Uterus (tissue), 3 donors: ENCODE measurements at regions not wholly inside any gene's neighbourhood (a gene's known extent, or its start where the extent isn't known, plus 50 kb on each side); places are given as distances from the start of the nearest gene placed in this dataset.

Experiments used
- DNase-seq, 2 donors: peaks; one replicate each; pipeline ENCODE4 v3.0.0-alpha.2; 2019 to 2020
- H3K27ac ChIP-seq, 2 donors: fragments of 200-600 bp; sonication (generic); 1 replicate in 1 of 2; 2 replicates in 1 of 2; pipeline ENCODE4 v1.5.1; 2016 to 2018
- H3K27me3 ChIP-seq, 2 donors: fragments of 200-600 bp; sonication (generic); one replicate each; pipeline ENCODE4 v1.5.1; 2018 to 2019; ENCODE audit warnings: control low read depth in 1 of 2
- H3K36me3 ChIP-seq, 2 donors: fragments of 200-600 bp; sonication (generic); one replicate each; pipeline ENCODE4 v1.5.1; 2019; ENCODE audit warnings: control low read depth in 1 of 2
- H3K4me1 ChIP-seq, 2 donors: fragments of 200-600 bp; sonication (generic); one replicate each; pipeline ENCODE4 v1.5.1; 2018 to 2019; ENCODE audit warnings: control low read depth in 1 of 2
- H3K4me3 ChIP-seq, 2 donors: fragments of 200-600 bp; sonication (generic); 1 replicate in 1 of 2; 2 replicates in 1 of 2; pipeline ENCODE4 v1.5.1; 2018 to 2019; ENCODE audit warnings: mild to moderate bottlenecking in 1 of 2
- H3K9me3 ChIP-seq, 2 donors: fragments of 200-600 bp; sonication (generic); one replicate each; pipeline ENCODE4 v1.5.1; 2019; ENCODE audit warnings: control low read depth in 1 of 2
- POLR2A ChIP-seq, 2 donors: fragments of 450-650 bp; IDR thresholded peaks; one replicate each; pipeline ENCODE4 v1.6.1; 2016; ENCODE audit warnings: antibody characterized with exemption in 2 of 2, mild to moderate bottlenecking in 1 of 2, moderate library complexity in 1 of 2
- intact Hi-C: fragments of 100-400 bp; cut with DNase I; formaldehyde crosslinking; loops from one replicate; pipeline ENCODE4 v1.15.1; 2023; ENCODE audit warnings: low total_unique reads
- TF ChIP-seq, protein P1 (sequence below), 4 experiments: fragments of 200-600 bp in 2 of 4; fragments of 450-650 bp in 2 of 4; sonication (generic) in 2 of 4; IDR thresholded peaks; one replicate each; pipeline ENCODE4 v1.5.1; 2016 to 2019; ENCODE audit warnings: antibody characterized with exemption in 4 of 4, mild to moderate bottlenecking in 2 of 4, moderate library complexity in 1 of 4
- donor health status: DM: yes; HTN: yes; CAD: no.

DNA sequence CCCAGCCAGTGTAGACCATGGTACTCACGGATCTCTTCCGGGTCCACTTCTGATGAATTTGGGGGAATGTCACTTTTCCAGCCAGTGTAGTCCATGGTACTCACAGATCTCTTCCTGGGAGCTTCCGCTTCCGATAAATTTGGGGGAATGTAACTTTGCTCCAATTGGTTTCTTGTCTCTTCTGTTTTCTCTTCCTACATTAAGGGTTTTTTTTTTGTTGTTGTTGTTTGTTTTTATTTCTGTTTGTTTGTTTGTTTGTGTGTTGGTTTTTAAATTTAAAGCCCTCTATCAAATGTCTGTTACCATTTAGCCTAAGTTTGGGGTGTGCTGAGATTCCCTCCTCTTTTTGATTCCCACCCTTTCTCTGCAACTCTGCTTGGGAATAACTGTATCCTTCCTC is 475.8 kb upstream of the FZD8 start:
- H3K27ac ChIP-seq, result peak overlapping the region; percentile 33
- peaks cover 0 to 9% of the 10 kb centered on the region in 2 donors for H3K4me1 ChIP-seq

DNA sequence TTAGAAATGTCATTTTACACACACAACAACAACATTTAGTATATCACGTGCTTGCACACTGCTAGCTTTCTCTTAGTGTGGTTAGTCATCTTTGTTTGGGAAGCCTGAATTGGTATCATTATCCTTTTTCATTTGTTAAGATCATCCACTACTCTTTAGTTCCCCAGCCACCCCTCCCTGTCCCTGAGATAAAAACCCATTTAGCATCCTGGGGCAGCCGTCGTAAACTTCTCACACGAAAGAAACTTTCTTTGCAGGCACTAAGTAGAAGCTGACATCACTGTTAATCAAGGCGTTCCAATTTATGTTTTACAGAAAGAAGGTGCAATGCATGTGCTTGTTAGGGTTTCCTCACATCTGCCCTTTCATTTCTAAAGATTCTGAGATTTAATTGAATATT is 475.1 kb upstream of the FZD8 start:
- no peaks in the 10 kb centered on the region for H3K27me3 ChIP-seq
- intact Hi-C loops, result no loop called here
- H3K36me3 ChIP-seq, result no peaks in the 10 kb centered on the region
- TF ChIP-seq, protein P1, sequence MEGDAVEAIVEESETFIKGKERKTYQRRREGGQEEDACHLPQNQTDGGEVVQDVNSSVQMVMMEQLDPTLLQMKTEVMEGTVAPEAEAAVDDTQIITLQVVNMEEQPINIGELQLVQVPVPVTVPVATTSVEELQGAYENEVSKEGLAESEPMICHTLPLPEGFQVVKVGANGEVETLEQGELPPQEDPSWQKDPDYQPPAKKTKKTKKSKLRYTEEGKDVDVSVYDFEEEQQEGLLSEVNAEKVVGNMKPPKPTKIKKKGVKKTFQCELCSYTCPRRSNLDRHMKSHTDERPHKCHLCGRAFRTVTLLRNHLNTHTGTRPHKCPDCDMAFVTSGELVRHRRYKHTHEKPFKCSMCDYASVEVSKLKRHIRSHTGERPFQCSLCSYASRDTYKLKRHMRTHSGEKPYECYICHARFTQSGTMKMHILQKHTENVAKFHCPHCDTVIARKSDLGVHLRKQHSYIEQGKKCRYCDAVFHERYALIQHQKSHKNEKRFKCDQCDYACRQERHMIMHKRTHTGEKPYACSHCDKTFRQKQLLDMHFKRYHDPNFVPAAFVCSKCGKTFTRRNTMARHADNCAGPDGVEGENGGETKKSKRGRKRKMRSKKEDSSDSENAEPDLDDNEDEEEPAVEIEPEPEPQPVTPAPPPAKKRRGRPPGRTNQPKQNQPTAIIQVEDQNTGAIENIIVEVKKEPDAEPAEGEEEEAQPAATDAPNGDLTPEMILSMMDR (IDR thresholded peaks at IDR 0.05), result no peak
- TF ChIP-seq POLR2A (IDR thresholded peaks at IDR 0.05), result no peak
- no peaks in the 10 kb centered on the region for H3K9me3 ChIP-seq
- no peak overlapping the region for H3K4me3 ChIP-seq
- peak overlapping the region; percentile 33 to 64 for H3K27ac ChIP-seq
- no peak for DNase-seq
- H3K4me1 ChIP-seq, result peaks cover 0 to 9% of the 10 kb centered on the region in 2 donors

More for the DNA sequence above, 475.8 kb upstream of the FZD8 start:
- H3K9me3 ChIP-seq, result no peaks in the 10 kb centered on the region
- H3K36me3 ChIP-seq, result no peaks in the 10 kb centered on the region
- TF ChIP-seq, protein P1 (IDR thresholded peaks at IDR 0.05), result no peak
- no peak for TF ChIP-seq POLR2A (IDR thresholded peaks at IDR 0.05)
- intact Hi-C loops, result no loop called here
- DNase-seq, result no peak
- H3K4me3 ChIP-seq, result no peak overlapping the region
- no peaks in the 10 kb centered on the region for H3K27me3 ChIP-seq

DNA sequence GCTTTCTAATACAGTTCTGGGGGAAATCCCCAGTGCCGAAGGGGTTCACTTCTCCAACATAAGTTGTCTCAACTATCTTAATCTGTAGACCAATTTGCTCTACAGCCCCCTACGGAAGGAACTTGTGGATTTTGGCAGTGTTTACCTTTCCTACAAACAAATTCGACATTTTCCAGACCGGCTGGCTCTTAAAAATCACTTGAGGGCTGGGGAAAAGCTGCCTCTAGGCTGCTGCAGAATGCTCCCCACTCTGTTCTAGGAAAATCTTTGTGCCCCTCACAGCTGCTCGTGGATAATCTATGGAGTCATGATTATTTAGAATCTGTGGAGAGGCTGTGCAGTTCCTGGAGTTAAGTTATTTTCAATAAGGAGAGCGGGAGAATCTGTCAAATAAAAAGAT is 474.6 kb upstream of the FZD8 start:
- TF ChIP-seq POLR2A (IDR thresholded peaks at IDR 0.05), result no peak
- TF ChIP-seq, protein P1 (IDR thresholded peaks at IDR 0.05), result no peak
- H3K27ac ChIP-seq, result peak overlapping the region; percentile 33 to 64
- no peaks in the 10 kb centered on the region for H3K9me3 ChIP-seq
- no peaks in the 10 kb centered on the region for H3K27me3 ChIP-seq
- peaks cover 0 to 9% of the 10 kb centered on the region in 2 donors for H3K4me1 ChIP-seq
- DNase-seq, result no peak
- no peaks in the 10 kb centered on the region for H3K36me3 ChIP-seq
- intact Hi-C loops, result no loop called here
- H3K4me3 ChIP-seq, result no peak overlapping the region

DNA sequence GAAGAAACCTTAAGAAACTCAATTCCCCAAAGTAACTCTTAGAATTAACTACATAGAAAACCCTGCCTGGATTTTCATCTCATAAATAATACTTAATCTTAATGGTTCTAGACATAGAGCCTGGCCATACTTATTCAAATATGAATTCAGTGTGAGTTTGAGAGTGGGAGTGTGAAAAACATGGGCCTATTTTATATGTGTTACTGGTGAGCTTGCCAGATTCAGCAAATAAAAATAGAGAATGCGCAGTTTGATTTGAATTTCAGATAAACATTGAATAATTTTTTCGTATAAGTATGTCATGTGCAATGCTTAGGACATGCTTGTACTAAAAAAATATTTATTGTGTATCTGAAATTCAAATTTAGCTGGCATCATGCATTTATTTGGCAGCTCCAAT is 473.9 kb upstream of the FZD8 start:
- intact Hi-C loops, result no loop called here
- no peaks in the 10 kb centered on the region for H3K27me3 ChIP-seq

GRCh38 chr10:36115364-36115763 is 473.3 kb upstream of the FZD8 start:
- Histone ChIP-seq H3K4me3 (no peak overlapping the region), H3K36me3 (no peaks in the 10 kb centered on the region), H3K27ac (peak overlapping the region in 1 of 2 donors; percentile 64), H3K27me3 (no peaks in the 10 kb centered on the region), H3K4me1 (peaks cover 0 to 9% of the 10 kb centered on the region in 2 donors), H3K9me3 (no peaks in the 10 kb centered on the region)
- no peak for TF ChIP-seq POLR2A (IDR thresholded peaks at IDR 0.05)
- TF ChIP-seq, protein P1 (IDR thresholded peaks at IDR 0.05), result no peak
- DNase-seq, result no peak
- intact Hi-C loops, result no loop called here

More for the DNA sequence above, 473.9 kb upstream of the FZD8 start:
- Histone ChIP-seq H3K36me3 (no peaks in the 10 kb centered on the region), H3K27ac (peak overlapping the region in 1 of 2 donors; percentile 64), H3K9me3 (no peaks in the 10 kb centered on the region), H3K4me1 (peaks cover 0 to 9% of the 10 kb centered on the region in 2 donors), H3K4me3 (no peak overlapping the region)
- TF ChIP-seq POLR2A (IDR thresholded peaks at IDR 0.05), result no peak
- TF ChIP-seq, protein P1 (IDR thresholded peaks at IDR 0.05), result no peak
- no peak for DNase-seq
